H9 (cell line): ENCODE measurements at regions not wholly inside any gene's neighbourhood (a gene's known extent, or its start where the extent isn't known, plus 50 kb on each side); places are given as distances from the start of the nearest gene placed in this dataset.

ENCODE experiments used
- DNase-seq: peaks from one replicate; pipeline ENCODE4 v3.0.0-alpha.2; 2017
- H2AFZ ChIP-seq: one replicate; pipeline ENCODE4 v1.6.1; 2013; ENCODE audit warnings: mild to moderate bottlenecking, low read length, control low read depth, moderate library complexity
- H2AK5ac ChIP-seq: 2 replicates; pipeline ENCODE4 v1.6.1; 2013; ENCODE audit warnings: low read length, control low read depth, mixed read lengths; ENCODE audit not compliant: insufficient read length
- H2BK120ac ChIP-seq: one replicate; pipeline ENCODE4 v1.6.1; 2013; ENCODE audit warnings: low read depth, mild to moderate bottlenecking, low read length, control low read depth, inconsistent platforms; ENCODE audit not compliant: poor library complexity, severe bottlenecking
- H2BK12ac ChIP-seq: 2 replicates; pipeline ENCODE4 v1.6.1; 2013; ENCODE audit warnings: low read length, control low read depth, mixed read lengths, low read depth; ENCODE audit not compliant: insufficient read length
- H2BK15ac ChIP-seq: 2 replicates; pipeline ENCODE4 v1.6.1; 2013; ENCODE audit warnings: low read depth, low read length, control low read depth
- H2BK20ac ChIP-seq: one replicate; pipeline ENCODE4 v1.6.1; 2013; ENCODE audit warnings: low read depth, mild to moderate bottlenecking, low read length, control low read depth, inconsistent platforms; ENCODE audit not compliant: poor library complexity, severe bottlenecking
- H2BK5ac ChIP-seq: 2 replicates; pipeline ENCODE4 v1.6.1; 2013; ENCODE audit warnings: low read length, control low read depth, mixed read lengths; ENCODE audit not compliant: insufficient read length
- H3K14ac ChIP-seq: 2 replicates; pipeline ENCODE4 v1.6.1; 2013; ENCODE audit warnings: low read length, control low read depth; ENCODE audit not compliant: insufficient read depth
- H3K18ac ChIP-seq: 2 replicates; pipeline ENCODE4 v1.6.1; 2013; ENCODE audit warnings: low read depth, mild to moderate bottlenecking, mixed read lengths, low read length, control low read depth; ENCODE audit not compliant: insufficient read length
- H3K23ac ChIP-seq: 2 replicates; pipeline ENCODE4 v1.6.1; 2013; ENCODE audit warnings: low read length, control low read depth, mixed read lengths, low read depth; ENCODE audit not compliant: insufficient read length
- H3K23me2 ChIP-seq: 2 replicates; pipeline ENCODE4 v1.6.1; 2013; ENCODE audit warnings: low read depth, mild to moderate bottlenecking, mixed read lengths, low read length, control low read depth; ENCODE audit not compliant: insufficient read length, poor library complexity, severe bottlenecking
- H3K27ac ChIP-seq: 2 replicates; pipeline ENCODE4 v1.5.1; 2013; ENCODE audit warnings: low read length, control low read depth, mixed read lengths, low read depth; ENCODE audit not compliant: insufficient read length
- H3K27me3 ChIP-seq: 2 replicates; pipeline ENCODE4 v1.6.1; 2013; ENCODE audit warnings: low read length, control low read depth, inconsistent platforms; ENCODE audit not compliant: insufficient read depth
- H3K4ac ChIP-seq: 2 replicates; pipeline ENCODE4 v1.6.1; 2013; ENCODE audit warnings: low read depth, mild to moderate bottlenecking, control low read depth, inconsistent platforms, low read length, moderate library complexity
- H3K4me1 ChIP-seq: 2 replicates; pipeline ENCODE4 v1.6.1; 2013; ENCODE audit warnings: low read length, control low read depth, inconsistent platforms; ENCODE audit not compliant: insufficient read depth
- H3K4me2 ChIP-seq: 2 replicates; pipeline ENCODE4 v1.6.1; 2013; ENCODE audit warnings: low read length, control low read depth, mixed read lengths; ENCODE audit not compliant: insufficient read length, insufficient read depth
- H3K56ac ChIP-seq: 2 replicates; pipeline ENCODE4 v1.6.1; 2013; ENCODE audit warnings: low read depth, mild to moderate bottlenecking, mixed read lengths, low read length, control low read depth; ENCODE audit not compliant: insufficient read length
- H3K79me1 ChIP-seq: 2 replicates; pipeline ENCODE4 v1.6.1; 2013; ENCODE audit warnings: low read depth, mild to moderate bottlenecking, moderate library complexity, low read length, control low read depth, inconsistent platforms; ENCODE audit not compliant: insufficient read depth, poor library complexity, severe bottlenecking
- H3K79me2 ChIP-seq: 2 replicates; pipeline ENCODE4 v1.6.1; 2013; ENCODE audit warnings: low read length, control low read depth, inconsistent platforms; ENCODE audit not compliant: insufficient read depth
- H3K9ac ChIP-seq: 2 replicates; pipeline ENCODE4 v1.6.1; 2013; ENCODE audit warnings: low read length, control low read depth, mixed read lengths; ENCODE audit not compliant: insufficient read length; ENCODE audit errors: extremely low read depth
- H3K9me3 ChIP-seq: one replicate; pipeline ENCODE4 v1.6.1; 2013; ENCODE audit warnings: low read depth, low read length, inconsistent platforms; ENCODE audit not compliant: control insufficient read depth
- H3T11ph ChIP-seq: one replicate; pipeline ENCODE4 v1.6.1; 2013; ENCODE audit warnings: mild to moderate bottlenecking, low read length, control low read depth, inconsistent platforms
- H4K20me1 ChIP-seq: one replicate; pipeline ENCODE4 v1.6.1; 2013; ENCODE audit not compliant: control insufficient read depth, insufficient read length, insufficient read depth
- H4K5ac ChIP-seq: 2 replicates; pipeline ENCODE4 v1.6.1; 2013; ENCODE audit warnings: low read depth, mild to moderate bottlenecking, mixed read lengths, low read length, control low read depth; ENCODE audit not compliant: insufficient read length
- H4K8ac ChIP-seq: replicated peaks from 2 replicates; pipeline ENCODE4 v1.6.1; 2013; ENCODE audit warnings: low read length, control low read depth, mixed read lengths, low read depth; ENCODE audit not compliant: insufficient read length
- H4K91ac ChIP-seq: 2 replicates; pipeline ENCODE4 v1.6.1; 2013; ENCODE audit warnings: low read depth, mild to moderate bottlenecking, moderate library complexity, mixed read lengths, low read length, control low read depth; ENCODE audit not compliant: insufficient read length
- H3K27ac Mint-ChIP-seq, 3 experiments: 2 replicates in 2 of 3; 3 replicates in 1 of 3; pipeline ENCODE4 v1.8.0; 2020 to 2021; ENCODE audit warnings: mixed read lengths in 3 of 3, mild to moderate bottlenecking in 1 of 3, moderate library complexity in 1 of 3
- H3K27me3 Mint-ChIP-seq: 2 replicates; pipeline ENCODE4 v1.8.0; 2021; ENCODE audit warnings: low read depth, mild to moderate bottlenecking, moderate library complexity, mixed read lengths
- H3K36me3 Mint-ChIP-seq, 3 experiments: 2 replicates in 2 of 3; 3 replicates in 1 of 3; pipeline ENCODE4 v1.8.0; 2020 to 2021; ENCODE audit warnings: low read depth in 3 of 3, mixed read lengths in 3 of 3; ENCODE audit not compliant: insufficient read depth in 1 of 3
- H3K4me1 Mint-ChIP-seq, 2 experiments: 2 replicates each; pipeline ENCODE4 v1.8.0; 2020; ENCODE audit warnings: mixed read lengths in 2 of 2
- H3K4me3 Mint-ChIP-seq, 2 experiments: 2 replicates in 1 of 2; 3 replicates in 1 of 2; pipeline ENCODE4 v1.8.0; 2020 to 2021; ENCODE audit warnings: mild to moderate bottlenecking in 2 of 2, mixed read lengths in 2 of 2, moderate library complexity in 1 of 2
- H3K9me3 Mint-ChIP-seq, 2 experiments: 2 replicates in 1 of 2; 3 replicates in 1 of 2; pipeline ENCODE4 v1.8.0; 2020; ENCODE audit warnings: mild to moderate bottlenecking in 2 of 2, mixed read lengths in 2 of 2, moderate library complexity in 1 of 2
- CTCF ChIP-seq: fragments of 200-600 bp; sonication (generic); conservative IDR thresholded peaks from 3 replicates; pipeline ENCODE4 v1.8.0; 2021; ENCODE audit warnings: antibody characterized with exemption, mild to moderate bottlenecking
- WGBS: extraction: QIAGEN DNeasy Blood & Tissue Kit; methylation state at CpG from one replicate; pipeline ENCODE4 v1.1.7; 2013; ENCODE audit warnings: missing lambda C conversion rate, low lambda C conversion rate, mixed read lengths; ENCODE audit not compliant: insufficient read length; ENCODE audit errors: extremely low coverage; 5-methylcytosine and 5-hydroxymethylcytosine counted together

- Histone ChIP-seq H3K27me3 (no peaks in the 10 kb centered on the region), H3K56ac (no peak overlapping the region), H3K4me2 (no peak overlapping the region), H2AK5ac (no peak overlapping the region), H3K9ac (no peak overlapping the region), H2BK5ac (no peak overlapping the region), H3K4ac (no peak overlapping the region), H4K8ac (no peak overlapping the region), H3K79me2 (no peaks in the 10 kb centered on the region), H3K18ac (no peak overlapping the region), H3K79me1 (no peaks in the 10 kb centered on the region), H2BK20ac (no peak overlapping the region), H4K5ac (no peak overlapping the region), H3K23ac (no peak overlapping the region), H3K23me2 (peaks cover 3% of the 10 kb centered on the region), H2BK120ac (no peak overlapping the region), H3K9me3 (no peaks in the 10 kb centered on the region), H4K20me1 (no peaks in the 10 kb centered on the region), H3T11ph (no peak overlapping the region), H2BK12ac (no peak overlapping the region), H3K4me1 (no peaks in the 10 kb centered on the region), H2AFZ (no peak overlapping the region), H4K91ac (no peak overlapping the region), H3K27ac (no peak overlapping the region), H3K14ac (no peak overlapping the region), H2BK15ac (no peak overlapping the region)
- Mint-ChIP-seq H3K4me1 (peaks cover 3 to 4% of the 10 kb centered on the region in 2 experiments; a peak in 2 of 4 replicates), H3K4me3 (no peak overlapping the region), H3K36me3 (no peaks in the 10 kb centered on the region), H3K9me3 (no peaks in the 10 kb centered on the region), H3K27me3 (peaks cover 12% of the 10 kb centered on the region), H3K27ac (no peak overlapping the region)
- no peak for DNase-seq
- no peak for TF ChIP-seq CTCF
- no CpG with 5 or more reads among the region's 3 CpGs for WGBS
These were observed 71.4 kb upstream of the PDSS1 start for GRCh38 chr10:26626066-26626465.
